ENCODE measurements at regions not wholly inside any gene's neighbourhood (a gene's known extent, or its start where the extent isn't known, plus 50 kb on each side); places are given as distances from the start of the nearest gene placed in this dataset.

- DNase-seq (ENCODE audit: low read depth in 1 of 2, low spot score in 1 of 2) (no peak), FAIRE-seq (no peak), ATAC-seq (no peak)
- Histone ChIP-seq H3K4me3 (no peak overlapping the region), H3K27ac (no peak overlapping the region), H3K4me1 (no peaks in the 10 kb centered on the region), H3K4me2 (no peak overlapping the region), H3K9me3 (no peaks in the 10 kb centered on the region)
- POLR2A ChIA-PET, result no interaction called here
- no peak for TF ChIP-seq HOXB5 (CRISPR knock-in tag; IDR thresholded peaks at IDR 0.05)
- no peak for TF ChIP-seq RAD21 (conservative IDR thresholded peaks at IDR 0.05 in 1 of 2, IDR thresholded peaks at IDR 0.05 in 1 of 2)
- TF ChIP-seq RFX5 (IDR thresholded peaks at IDR 0.05), result no peak
- TF ChIP-seq GATA3 (IDR thresholded peaks at IDR 0.05; ENCODE audit: borderline replicate concordance), result no peak
- TF ChIP-seq MAZ (IDR thresholded peaks at IDR 0.05; ENCODE audit: borderline replicate concordance, low read depth, low read length), result no peak
- TF ChIP-seq ZC3H11A (IDR thresholded peaks at IDR 0.05), result no peak
- no peak for TF ChIP-seq JUNB (IDR thresholded peaks at IDR 0.05)
- TF ChIP-seq REST (IDR thresholded peaks at IDR 0.05), result no peak
- no peak for TF ChIP-seq E2F6 (IDR thresholded peaks at IDR 0.05; ENCODE audit: borderline replicate concordance, low read depth)
- no peak for TF ChIP-seq HMGXB4 (CRISPR knock-in tag; IDR thresholded peaks at IDR 0.05; ENCODE audit: borderline replicate concordance)
- TF ChIP-seq ESRRA (IDR thresholded peaks at IDR 0.05; ENCODE audit: borderline replicate concordance, low read length), result no peak
- TF ChIP-seq RCOR1 (IDR thresholded peaks at IDR 0.05; ENCODE audit: low read depth, low read length), result no peak
- TF ChIP-seq BCL3 (IDR thresholded peaks at IDR 0.05), result no peak
- TF ChIP-seq HES2 (IDR thresholded peaks at IDR 0.05), result no peak
- TF ChIP-seq EHMT2 (IDR thresholded peaks at IDR 0.05; ENCODE audit: low read depth), result no peak
- no peak for TF ChIP-seq POLR2AphosphoS2 (conservative IDR thresholded peaks at IDR 0.05; ENCODE audit: low read length)
- TF ChIP-seq MAFK (IDR thresholded peaks at IDR 0.05; ENCODE audit: partially characterized antibody), result no peak
- no peak for TF ChIP-seq ELK1 (IDR thresholded peaks at IDR 0.05; ENCODE audit: low read depth, low read length)
- TF ChIP-seq KDM5A (IDR thresholded peaks at IDR 0.05), result no peak
- CTCF ChIA-PET, result interaction anchor here (0.8 to 1.5 kb wide), 5 partner anchors 11 to 254 kb away, joined by 3 to 5 read pairs (median 3); no protein-coding TSS in a partner anchor
- 35% methylated on average over 1 of the region's 1 CpG for WGBS (ENCODE audit: missing lambda C conversion rate)
Observed at GRCh38 chr14:22086131-22086530, 412.5 kb upstream of the OR4E1 start.
